GM19452 (cell line): ENCODE measurements at regions not wholly inside any gene's neighbourhood (a gene's known extent, or its start where the extent isn't known, plus 50 kb on each side); places are given as distances from the start of the nearest gene placed in this dataset.

Experiments used
- ATAC-seq: cut with Tn5 transposase; IDR thresholded peaks from one replicate; pipeline ENCODE4 v1.9.1; 2021; ENCODE audit not compliant: unreplicated experiment

DNA sequence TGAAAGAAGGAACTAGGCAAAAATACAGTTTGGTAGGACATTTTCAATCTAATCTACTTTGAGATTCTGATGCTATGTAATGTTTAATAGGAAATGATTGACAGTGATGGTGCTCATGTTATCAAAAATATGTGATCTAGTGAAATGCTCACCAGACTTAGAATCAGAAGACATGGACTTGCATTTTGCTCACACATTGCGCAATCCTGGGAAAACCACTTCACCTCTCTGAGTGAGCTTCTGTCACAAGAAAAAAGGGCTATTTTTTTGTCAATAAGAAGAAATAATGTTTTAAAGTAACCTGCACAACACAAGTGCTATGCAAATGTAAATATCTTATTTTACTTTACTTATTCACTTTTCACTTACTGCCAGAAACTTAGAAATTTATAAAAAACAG is 380.9 kb upstream of the HTR2A start:
- no peak for ATAC-seq

- ATAC-seq, result no peak
Measured at GRCh38 chr13:47268270-47268669, 371.4 kb upstream of the HTR2A start.

DNA sequence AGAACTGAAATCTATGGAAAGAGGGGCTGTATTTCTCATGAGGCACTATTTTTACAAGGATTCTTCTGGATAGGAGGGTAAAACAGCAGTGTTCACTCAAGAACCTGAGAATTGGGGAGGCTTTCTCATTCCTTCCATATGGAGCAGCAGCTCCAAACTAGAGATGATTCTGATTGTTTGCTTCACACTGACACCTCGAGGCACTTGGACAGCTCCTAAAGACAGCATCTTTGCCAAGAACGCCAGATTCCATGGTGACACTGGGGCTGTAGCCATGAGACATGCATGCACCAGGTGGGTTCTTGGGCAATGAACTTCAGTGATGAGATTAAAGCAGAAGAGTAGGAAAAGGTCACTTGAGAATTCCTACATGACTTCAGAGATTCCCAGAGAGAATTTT is 361.5 kb upstream of the HTR2A start:
- ATAC-seq, result no peak

GRCh38 chr13:47256618-47257017 is 359.8 kb upstream of the HTR2A start:
- no peak for ATAC-seq

DNA sequence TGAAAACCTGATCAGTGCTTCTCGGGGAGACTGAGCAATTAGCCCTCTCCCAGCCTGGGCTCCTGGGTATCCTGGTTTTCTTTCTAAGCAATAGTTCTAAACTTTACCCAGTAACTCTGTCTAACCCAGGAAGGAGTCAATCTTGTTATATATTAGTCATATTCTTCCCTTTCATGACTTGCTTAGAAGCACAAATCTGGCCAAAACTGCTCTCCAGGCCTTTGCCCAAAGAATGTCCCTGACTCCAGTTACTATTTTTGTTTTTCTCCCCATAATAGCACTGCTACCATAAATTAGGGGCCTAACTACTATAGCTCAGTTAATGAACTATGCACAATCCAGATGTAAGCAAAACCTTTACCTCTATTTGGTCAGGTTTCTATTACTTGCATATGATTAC is 355.8 kb upstream of the HTR2A start:
- no peak for ATAC-seq

DNA sequence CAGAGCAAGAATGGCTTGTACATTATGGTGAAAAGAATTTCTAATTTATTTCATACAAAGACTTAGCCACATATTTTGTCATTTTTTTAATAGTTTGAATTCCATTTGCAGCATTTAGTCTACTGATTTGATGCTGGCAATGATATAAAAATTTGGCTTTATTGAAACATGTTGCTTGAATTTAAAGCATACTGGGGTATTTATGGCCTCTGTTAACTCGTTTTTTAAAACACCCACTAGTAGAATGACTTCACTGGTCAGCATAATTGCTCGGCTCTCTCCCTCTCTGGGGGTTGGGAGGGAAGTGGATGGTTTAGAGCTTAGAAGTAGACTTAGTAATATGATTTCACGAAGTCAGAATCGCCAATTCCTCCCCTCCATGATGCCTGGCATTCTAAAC is 354.9 kb upstream of the HTR2A start:
- no peak for ATAC-seq

GRCh38 chr13:47250146-47250545 is 353.3 kb upstream of the HTR2A start:
- no peak for ATAC-seq

DNA sequence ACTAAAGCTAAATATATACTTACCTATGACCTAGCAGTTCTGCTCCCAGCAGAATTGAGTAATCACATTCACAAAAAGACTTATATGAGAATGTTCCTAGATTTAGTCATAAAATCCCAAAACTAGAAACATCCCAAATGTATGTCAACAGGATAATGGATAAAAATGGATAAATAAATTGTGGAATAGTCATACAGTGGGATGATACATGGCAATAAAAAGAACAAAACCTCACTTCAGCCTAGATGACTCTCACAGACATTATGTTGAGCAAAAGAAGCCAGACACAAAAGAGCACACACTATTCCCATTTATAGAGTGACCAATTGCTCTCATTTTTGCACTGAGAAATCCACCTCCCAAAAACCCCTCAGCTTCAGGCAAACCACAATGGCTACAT is 352.4 kb upstream of the HTR2A start:
- ATAC-seq, result no peak

DNA sequence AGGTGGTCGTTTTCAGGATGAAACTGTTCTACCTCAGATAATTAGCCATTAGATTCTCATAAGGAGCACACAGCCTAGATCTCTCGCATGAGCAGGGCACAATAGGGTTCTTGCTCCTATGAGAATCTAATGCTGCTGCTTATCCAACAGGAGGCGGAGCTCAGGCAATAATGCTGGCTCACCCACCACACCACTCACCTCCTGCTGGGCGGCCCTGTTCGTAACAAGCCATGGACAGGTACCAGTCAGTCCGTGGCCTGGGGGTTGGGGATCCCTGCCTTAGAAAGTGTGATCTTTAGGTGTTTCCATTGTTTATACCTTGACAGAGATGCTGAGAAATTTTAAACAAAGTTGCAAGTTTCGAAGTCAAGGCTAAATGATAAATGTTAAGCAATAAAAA is 344.6 kb upstream of the HTR2A start:
- no peak for ATAC-seq

- ATAC-seq, result no peak
Measured at GRCh38 chr13:47239025-47239424, 342.2 kb upstream of the HTR2A start.

DNA sequence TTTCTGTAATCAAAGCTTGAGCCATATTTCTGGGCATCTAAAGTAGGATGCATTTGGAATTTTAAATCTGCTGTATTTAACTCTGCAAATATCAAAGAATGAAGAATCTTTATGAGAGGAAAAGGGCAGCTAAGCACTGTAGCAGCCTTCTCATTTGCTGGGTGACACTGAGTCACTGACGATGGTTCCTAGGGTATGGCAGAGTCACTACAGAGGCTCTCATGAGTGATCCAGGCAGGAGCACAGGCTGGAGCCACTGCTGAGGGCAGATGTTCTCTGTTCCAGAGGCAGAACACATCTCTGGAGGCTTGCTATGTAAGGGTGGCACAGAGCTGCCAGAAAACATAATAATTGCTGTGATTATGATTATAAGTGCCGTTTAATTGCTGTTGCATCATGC is 340.7 kb upstream of the HTR2A start:
- ATAC-seq, result no peak

- no peak for ATAC-seq
Measured at GRCh38 chr13:47233734-47234133, 336.9 kb upstream of the HTR2A start.

DNA sequence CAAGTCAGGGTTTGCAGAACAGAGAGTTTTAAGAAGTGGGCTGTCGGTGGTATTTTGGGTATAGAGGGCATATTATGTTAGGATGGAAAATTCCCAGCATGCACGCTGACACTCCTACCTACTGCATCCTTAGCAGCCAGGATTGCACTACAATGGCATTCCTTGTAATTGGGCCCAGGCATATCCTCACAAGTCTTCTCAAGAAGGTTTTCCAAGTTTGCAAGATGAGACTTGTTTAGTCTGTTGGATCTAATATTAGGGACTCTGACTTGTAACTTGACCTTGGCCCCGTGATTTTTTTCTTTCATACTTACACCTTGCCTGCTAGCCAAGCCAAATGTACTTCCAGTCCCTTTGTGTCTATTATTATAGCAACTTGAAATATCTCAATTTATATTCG is 335.7 kb upstream of the HTR2A start:
- no peak for ATAC-seq

- no peak for ATAC-seq
Measured at GRCh38 chr13:47230155-47230554, 333.3 kb upstream of the HTR2A start.

DNA sequence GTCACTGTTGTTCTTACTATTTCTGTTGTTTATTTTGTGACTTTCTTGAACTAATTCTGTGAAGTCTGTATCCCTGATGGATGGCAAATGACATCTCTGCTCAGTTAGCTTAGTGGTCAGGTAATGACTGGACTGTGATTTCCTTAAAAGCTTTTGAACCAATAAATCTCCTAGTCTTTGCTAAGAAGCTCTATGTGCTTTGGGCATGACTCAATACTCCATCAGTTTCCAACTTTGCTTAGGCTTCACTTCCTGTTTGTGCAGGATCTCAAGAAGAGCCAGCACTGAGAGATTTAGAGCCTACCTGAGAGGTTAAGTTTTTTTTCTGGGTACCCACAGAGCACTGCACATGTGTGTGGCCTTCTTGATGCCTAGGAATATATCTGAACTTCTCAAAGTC is 329.7 kb upstream of the HTR2A start:
- no peak for ATAC-seq

GRCh38 chr13:47220453-47221140 is 323.7 kb upstream of the HTR2A start:
- no peak for ATAC-seq

DNA sequence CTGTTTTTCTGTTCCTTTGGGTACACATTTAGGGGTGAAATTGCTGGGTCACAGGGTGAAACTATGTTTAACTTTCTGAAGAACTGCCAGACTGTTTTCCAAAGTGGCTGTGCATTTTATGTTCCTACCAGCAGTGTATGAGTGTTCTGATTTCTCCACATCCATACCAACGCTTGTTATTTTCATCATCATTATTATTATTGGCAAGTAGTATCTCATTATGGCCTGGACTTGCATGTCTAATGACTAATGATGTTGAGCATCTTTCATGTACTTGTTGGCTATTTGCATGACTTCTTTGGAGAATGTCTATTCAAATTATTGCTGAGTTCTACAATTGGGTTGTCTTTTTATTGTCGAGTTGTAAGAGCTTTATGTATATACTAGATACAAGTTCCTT is 321.8 kb upstream of the HTR2A start:
- no peak for ATAC-seq

- ATAC-seq, result no peak
Measured at GRCh38 chr13:47216176-47216822, 319.4 kb upstream of the HTR2A start.

GRCh38 chr13:47215736-47216135 is 318.9 kb upstream of the HTR2A start:
- no peak for ATAC-seq

- no peak for ATAC-seq
Measured at GRCh38 chr13:47213047-47213446, 316.2 kb upstream of the HTR2A start.

DNA sequence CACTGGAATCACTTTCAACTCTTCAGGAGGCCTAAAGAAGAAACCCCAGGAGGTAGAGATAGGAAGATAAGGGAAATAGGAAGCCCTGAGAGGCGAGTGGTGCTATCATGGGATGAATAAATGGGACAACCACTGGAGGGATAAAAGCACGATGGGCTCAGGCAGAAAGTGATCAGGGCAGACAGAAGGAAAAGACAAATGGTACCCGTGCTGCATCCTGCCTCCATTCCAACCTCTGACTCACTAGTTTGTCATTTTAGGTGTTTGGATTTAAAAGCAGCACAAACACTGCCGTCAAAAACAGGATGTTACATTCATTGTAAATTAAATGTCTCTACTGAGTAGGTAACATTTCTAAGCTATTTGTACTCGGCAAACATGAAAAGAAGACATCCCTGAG is 314.3 kb upstream of the HTR2A start:
- no peak for ATAC-seq

GRCh38 chr13:47206111-47206510 is 309.3 kb upstream of the HTR2A start:
- no peak for ATAC-seq

GRCh38 chr13:47190696-47191305 is 293.9 kb upstream of the HTR2A start:
- no peak for ATAC-seq
